ENCODE measurements at regions not wholly inside any gene's neighbourhood (a gene's known extent, or its start where the extent isn't known, plus 50 kb on each side); places are given as distances from the start of the nearest gene placed in this dataset.

- no peak for DNase-seq (ENCODE audit: low read depth)
Measured at GRCh38 chr2:176612736-176613135, 343.5 kb downstream of the MTX2 start.

GRCh38 chr2:176613323-176613987 lies 344.2 kb downstream of the MTX2 start:
- no peak for DNase-seq (ENCODE audit: low read depth)

GRCh38 chr2:176614049-176614448 lies 344.8 kb downstream of the MTX2 start:
- DNase-seq (ENCODE audit: low read depth): no peak

- DNase-seq (ENCODE audit: low read depth): no peak
Measured at GRCh38 chr2:176614930-176615329, 345.7 kb downstream of the MTX2 start.

- no peak for DNase-seq (ENCODE audit: low read depth)
Measured at GRCh38 chr2:176619504-176619903, 350.3 kb downstream of the MTX2 start.

GRCh38 chr2:176621350-176621749 lies 352.1 kb downstream of the MTX2 start:
- DNase-seq (ENCODE audit: low read depth): no peak

- no peak for DNase-seq (ENCODE audit: low read depth)
Measured at GRCh38 chr2:176622792-176623191, 353.6 kb downstream of the MTX2 start.

GRCh38 chr2:176626796-176627195 lies 357.6 kb downstream of the MTX2 start:
- no peak for DNase-seq (ENCODE audit: low read depth)

GRCh38 chr2:176628438-176628837 lies 359.2 kb downstream of the MTX2 start:
- DNase-seq (ENCODE audit: low read depth): no peak

GRCh38 chr2:176633754-176634153 lies 364.5 kb downstream of the MTX2 start:
- DNase-seq (ENCODE audit: low read depth): no peak

- no peak for DNase-seq (ENCODE audit: low read depth)
Measured at GRCh38 chr2:176636401-176636800, 367.2 kb downstream of the MTX2 start.

- DNase-seq (ENCODE audit: low read depth): no peak
Measured at GRCh38 chr2:176637142-176637485, 367.9 kb downstream of the MTX2 start.

GRCh38 chr2:176637486-176638166 lies 368.4 kb downstream of the MTX2 start:
- no peak for DNase-seq (ENCODE audit: low read depth)

GRCh38 chr2:176638167-176639015 lies 369.1 kb downstream of the MTX2 start:
- DNase-seq (ENCODE audit: low read depth): no peak

GRCh38 chr2:176639016-176639343 lies 369.7 kb downstream of the MTX2 start:
- no peak for DNase-seq (ENCODE audit: low read depth)

GRCh38 chr2:176639671-176640070 lies 370.4 kb downstream of the MTX2 start:
- DNase-seq (ENCODE audit: low read depth): no peak

GRCh38 chr2:176641436-176641835 lies 372.2 kb downstream of the MTX2 start:
- DNase-seq (ENCODE audit: low read depth): no peak

GRCh38 chr2:176642074-176642473 lies 372.8 kb downstream of the MTX2 start:
- DNase-seq (ENCODE audit: low read depth): no peak

- no peak for DNase-seq (ENCODE audit: low read depth)
Measured at GRCh38 chr2:176643646-176644045, 374.4 kb downstream of the MTX2 start.

- no peak for DNase-seq (ENCODE audit: low read depth)
Measured at GRCh38 chr2:176645494-176645893, 376.3 kb downstream of the MTX2 start.

GRCh38 chr2:176646033-176646615 lies 376.9 kb downstream of the MTX2 start:
- DNase-seq (ENCODE audit: low read depth): no peak

- DNase-seq (ENCODE audit: low read depth): no peak
Measured at GRCh38 chr2:176647325-176648165, 378.3 kb downstream of the MTX2 start.

Data from T-helper 22 cell (primary cell).